SK-N-SH (cell line): ENCODE measurements at regions not wholly inside any gene's neighbourhood (a gene's known extent, or its start where the extent isn't known, plus 50 kb on each side); places are given as distances from the start of the nearest gene placed in this dataset.

ENCODE experiments used
- EZH2phosphoT487 ChIP-seq: fragments of 200-600 bp; sonication (generic); IDR thresholded peaks from 2 replicates; pipeline ENCODE4 v1.6.1; 2017; ENCODE audit warnings: low read depth, mixed run types, mild to moderate bottlenecking, antibody characterized with exemption, moderate library complexity, borderline replicate concordance
- GABPA ChIP-seq: IDR thresholded peaks from 2 replicates; pipeline ENCODE4 v1.4.0; 2012; ENCODE audit warnings: low read depth, mild to moderate bottlenecking
- NFIC ChIP-seq: IDR thresholded peaks from 2 replicates; pipeline ENCODE4 v1.4.0; 2012; ENCODE audit warnings: borderline replicate concordance
- POLR2AphosphoS5 ChIP-seq: IDR thresholded peaks from 2 replicates; pipeline ENCODE4 v1.6.1; 2012; ENCODE audit warnings: low read depth, low read length
- RAD21 ChIP-seq: IDR thresholded peaks from 2 replicates; pipeline ENCODE4 v1.6.1; 2012; ENCODE audit warnings: mild to moderate bottlenecking, low read length
- SMC3 ChIP-seq: IDR thresholded peaks from 2 replicates; pipeline ENCODE4 v1.6.1; 2012; ENCODE audit warnings: low read depth, low read length, improper control_type of control experiment
- TAF1 ChIP-seq: IDR thresholded peaks from 2 replicates; pipeline ENCODE4 v1.6.1; 2012; ENCODE audit warnings: low read depth, mild to moderate bottlenecking, low read length, moderate library complexity, borderline replicate concordance
- YY1 ChIP-seq: IDR thresholded peaks from 2 replicates; pipeline ENCODE4 v1.4.0; 2012; ENCODE audit warnings: low read depth, mild to moderate bottlenecking
- TF ChIP-seq, protein P1 (sequence below): fragments of 200-600 bp; sonication (generic); IDR thresholded peaks from 2 replicates; pipeline ENCODE4 v1.6.1; 2017; ENCODE audit warnings: antibody characterized with exemption, mild to moderate bottlenecking, moderate library complexity
- TF ChIP-seq, protein P2 (sequence below): fragments of 150-350 bp; IDR thresholded peaks from 2 replicates; pipeline ENCODE4 v1.6.1; 2016; ENCODE audit warnings: mild to moderate bottlenecking, low read depth, low read length
- TF ChIP-seq, protein P3 (sequence below): IDR thresholded peaks from 2 replicates; pipeline ENCODE4 v1.6.1; 2012; ENCODE audit warnings: mild to moderate bottlenecking, low read depth, low read length, moderate library complexity
- TF ChIP-seq, protein P4 (sequence below): IDR thresholded peaks from 2 replicates; pipeline ENCODE4 v1.4.0; 2012; ENCODE audit warnings: low read depth
- TF ChIP-seq, protein P5 (sequence below): IDR thresholded peaks from 2 replicates; pipeline ENCODE4 v1.4.0; 2012; ENCODE audit warnings: low read depth, borderline replicate concordance

DNA sequence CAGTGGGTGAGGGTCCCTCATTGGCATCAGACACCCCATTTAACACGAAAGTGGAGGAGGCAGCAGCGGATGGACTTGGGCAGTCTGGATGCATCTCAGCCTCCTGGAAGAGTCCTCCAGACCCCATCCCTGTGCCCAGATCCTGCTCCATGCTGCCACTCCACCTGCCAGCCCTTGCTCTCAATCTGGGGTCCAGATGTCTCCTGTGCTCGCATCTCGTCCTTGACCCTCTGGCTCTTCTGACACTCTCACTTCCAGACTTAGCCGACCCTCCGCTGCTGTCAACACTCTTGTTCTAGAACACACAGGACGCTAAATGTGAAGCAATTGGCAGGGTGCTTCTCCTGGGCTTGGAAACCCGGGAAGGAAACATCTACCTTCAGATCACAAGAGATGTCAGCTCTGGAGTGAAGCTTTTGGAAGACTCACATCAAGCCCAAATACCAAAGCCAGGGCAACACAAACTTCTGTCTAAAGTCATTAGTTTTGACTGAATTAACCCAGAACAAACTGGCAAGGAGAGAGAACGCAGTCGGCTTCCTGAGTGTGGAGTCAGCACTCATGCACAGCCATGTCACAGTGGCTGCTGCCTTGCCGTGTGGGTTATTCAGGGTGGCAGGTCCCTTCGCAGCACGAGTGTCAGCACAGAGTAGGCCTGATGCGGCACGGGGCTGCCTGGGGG, 379.1 kb downstream of the TCERG1L start:
- TF ChIP-seq RAD21: no peak
- TF ChIP-seq, protein P1, sequence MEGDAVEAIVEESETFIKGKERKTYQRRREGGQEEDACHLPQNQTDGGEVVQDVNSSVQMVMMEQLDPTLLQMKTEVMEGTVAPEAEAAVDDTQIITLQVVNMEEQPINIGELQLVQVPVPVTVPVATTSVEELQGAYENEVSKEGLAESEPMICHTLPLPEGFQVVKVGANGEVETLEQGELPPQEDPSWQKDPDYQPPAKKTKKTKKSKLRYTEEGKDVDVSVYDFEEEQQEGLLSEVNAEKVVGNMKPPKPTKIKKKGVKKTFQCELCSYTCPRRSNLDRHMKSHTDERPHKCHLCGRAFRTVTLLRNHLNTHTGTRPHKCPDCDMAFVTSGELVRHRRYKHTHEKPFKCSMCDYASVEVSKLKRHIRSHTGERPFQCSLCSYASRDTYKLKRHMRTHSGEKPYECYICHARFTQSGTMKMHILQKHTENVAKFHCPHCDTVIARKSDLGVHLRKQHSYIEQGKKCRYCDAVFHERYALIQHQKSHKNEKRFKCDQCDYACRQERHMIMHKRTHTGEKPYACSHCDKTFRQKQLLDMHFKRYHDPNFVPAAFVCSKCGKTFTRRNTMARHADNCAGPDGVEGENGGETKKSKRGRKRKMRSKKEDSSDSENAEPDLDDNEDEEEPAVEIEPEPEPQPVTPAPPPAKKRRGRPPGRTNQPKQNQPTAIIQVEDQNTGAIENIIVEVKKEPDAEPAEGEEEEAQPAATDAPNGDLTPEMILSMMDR: no peak
- no peak for TF ChIP-seq TAF1
- TF ChIP-seq, protein P2, sequence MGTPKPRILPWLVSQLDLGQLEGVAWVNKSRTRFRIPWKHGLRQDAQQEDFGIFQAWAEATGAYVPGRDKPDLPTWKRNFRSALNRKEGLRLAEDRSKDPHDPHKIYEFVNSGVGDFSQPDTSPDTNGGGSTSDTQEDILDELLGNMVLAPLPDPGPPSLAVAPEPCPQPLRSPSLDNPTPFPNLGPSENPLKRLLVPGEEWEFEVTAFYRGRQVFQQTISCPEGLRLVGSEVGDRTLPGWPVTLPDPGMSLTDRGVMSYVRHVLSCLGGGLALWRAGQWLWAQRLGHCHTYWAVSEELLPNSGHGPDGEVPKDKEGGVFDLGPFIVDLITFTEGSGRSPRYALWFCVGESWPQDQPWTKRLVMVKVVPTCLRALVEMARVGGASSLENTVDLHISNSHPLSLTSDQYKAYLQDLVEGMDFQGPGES: no peak
- no peak for TF ChIP-seq EZH2phosphoT487
- TF ChIP-seq POLR2AphosphoS5: no peak
- TF ChIP-seq, protein P3, sequence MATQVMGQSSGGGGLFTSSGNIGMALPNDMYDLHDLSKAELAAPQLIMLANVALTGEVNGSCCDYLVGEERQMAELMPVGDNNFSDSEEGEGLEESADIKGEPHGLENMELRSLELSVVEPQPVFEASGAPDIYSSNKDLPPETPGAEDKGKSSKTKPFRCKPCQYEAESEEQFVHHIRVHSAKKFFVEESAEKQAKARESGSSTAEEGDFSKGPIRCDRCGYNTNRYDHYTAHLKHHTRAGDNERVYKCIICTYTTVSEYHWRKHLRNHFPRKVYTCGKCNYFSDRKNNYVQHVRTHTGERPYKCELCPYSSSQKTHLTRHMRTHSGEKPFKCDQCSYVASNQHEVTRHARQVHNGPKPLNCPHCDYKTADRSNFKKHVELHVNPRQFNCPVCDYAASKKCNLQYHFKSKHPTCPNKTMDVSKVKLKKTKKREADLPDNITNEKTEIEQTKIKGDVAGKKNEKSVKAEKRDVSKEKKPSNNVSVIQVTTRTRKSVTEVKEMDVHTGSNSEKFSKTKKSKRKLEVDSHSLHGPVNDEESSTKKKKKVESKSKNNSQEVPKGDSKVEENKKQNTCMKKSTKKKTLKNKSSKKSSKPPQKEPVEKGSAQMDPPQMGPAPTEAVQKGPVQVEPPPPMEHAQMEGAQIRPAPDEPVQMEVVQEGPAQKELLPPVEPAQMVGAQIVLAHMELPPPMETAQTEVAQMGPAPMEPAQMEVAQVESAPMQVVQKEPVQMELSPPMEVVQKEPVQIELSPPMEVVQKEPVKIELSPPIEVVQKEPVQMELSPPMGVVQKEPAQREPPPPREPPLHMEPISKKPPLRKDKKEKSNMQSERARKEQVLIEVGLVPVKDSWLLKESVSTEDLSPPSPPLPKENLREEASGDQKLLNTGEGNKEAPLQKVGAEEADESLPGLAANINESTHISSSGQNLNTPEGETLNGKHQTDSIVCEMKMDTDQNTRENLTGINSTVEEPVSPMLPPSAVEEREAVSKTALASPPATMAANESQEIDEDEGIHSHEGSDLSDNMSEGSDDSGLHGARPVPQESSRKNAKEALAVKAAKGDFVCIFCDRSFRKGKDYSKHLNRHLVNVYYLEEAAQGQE: no peak
- TF ChIP-seq GABPA: no peak
- TF ChIP-seq SMC3: no peak
- no peak for TF ChIP-seq YY1
- TF ChIP-seq, protein P4, sequence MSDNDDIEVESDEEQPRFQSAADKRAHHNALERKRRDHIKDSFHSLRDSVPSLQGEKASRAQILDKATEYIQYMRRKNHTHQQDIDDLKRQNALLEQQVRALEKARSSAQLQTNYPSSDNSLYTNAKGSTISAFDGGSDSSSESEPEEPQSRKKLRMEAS: no peak
- TF ChIP-seq NFIC: no peak
- TF ChIP-seq, protein P5, sequence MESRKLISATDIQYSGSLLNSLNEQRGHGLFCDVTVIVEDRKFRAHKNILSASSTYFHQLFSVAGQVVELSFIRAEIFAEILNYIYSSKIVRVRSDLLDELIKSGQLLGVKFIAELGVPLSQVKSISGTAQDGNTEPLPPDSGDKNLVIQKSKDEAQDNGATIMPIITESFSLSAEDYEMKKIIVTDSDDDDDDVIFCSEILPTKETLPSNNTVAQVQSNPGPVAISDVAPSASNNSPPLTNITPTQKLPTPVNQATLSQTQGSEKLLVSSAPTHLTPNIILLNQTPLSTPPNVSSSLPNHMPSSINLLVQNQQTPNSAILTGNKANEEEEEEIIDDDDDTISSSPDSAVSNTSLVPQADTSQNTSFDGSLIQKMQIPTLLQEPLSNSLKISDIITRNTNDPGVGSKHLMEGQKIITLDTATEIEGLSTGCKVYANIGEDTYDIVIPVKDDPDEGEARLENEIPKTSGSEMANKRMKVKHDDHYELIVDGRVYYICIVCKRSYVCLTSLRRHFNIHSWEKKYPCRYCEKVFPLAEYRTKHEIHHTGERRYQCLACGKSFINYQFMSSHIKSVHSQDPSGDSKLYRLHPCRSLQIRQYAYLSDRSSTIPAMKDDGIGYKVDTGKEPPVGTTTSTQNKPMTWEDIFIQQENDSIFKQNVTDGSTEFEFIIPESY: no peak
